ENCODE measurements at regions not wholly inside any gene's neighbourhood (a gene's known extent, or its start where the extent isn't known, plus 50 kb on each side); places are given as distances from the start of the nearest gene placed in this dataset.

DNA sequence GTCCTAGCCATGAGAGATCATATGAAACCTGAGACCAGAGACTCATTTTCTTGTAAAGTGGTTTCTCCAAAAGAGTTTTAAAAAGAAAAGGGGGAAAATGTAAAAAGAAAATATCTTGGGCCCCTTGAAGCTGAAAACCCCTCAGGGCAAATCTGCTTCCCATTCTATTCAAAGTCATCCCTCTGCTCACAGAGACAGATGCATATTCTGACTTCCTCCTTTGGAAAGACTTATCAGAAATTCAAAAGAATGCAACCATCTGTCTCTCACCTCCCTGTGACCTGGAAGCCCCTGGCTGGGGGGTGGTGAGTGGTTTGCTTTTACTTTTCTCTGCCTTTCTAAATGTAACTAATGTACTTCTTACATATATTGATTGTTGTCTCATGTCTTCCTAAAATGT, 1154.8 kb downstream of the NSUN3 start:
- TF ChIP-seq ZSCAN16 (tag by site-specific recombination; IDR thresholded peaks at IDR 0.05): no peak
- no peak for TF ChIP-seq CTCF (tag by site-specific recombination; IDR thresholded peaks at IDR 0.05)
- no peak for TF ChIP-seq REPIN1 (tag by site-specific recombination; IDR thresholded peaks at IDR 0.05; ENCODE audit: low read depth)
- no peak for TF ChIP-seq ZNF701 (tag by site-specific recombination; IDR thresholded peaks at IDR 0.05)
- TF ChIP-seq ZNF112 (tag by site-specific recombination; IDR thresholded peaks at IDR 0.05): no peak
- TF ChIP-seq EGR2 (tag by site-specific recombination; IDR thresholded peaks at IDR 0.05; ENCODE audit: low read depth): no peak
- TF ChIP-seq ZNF146 (tag by site-specific recombination; IDR thresholded peaks at IDR 0.05): no peak
- TF ChIP-seq, protein P1, sequence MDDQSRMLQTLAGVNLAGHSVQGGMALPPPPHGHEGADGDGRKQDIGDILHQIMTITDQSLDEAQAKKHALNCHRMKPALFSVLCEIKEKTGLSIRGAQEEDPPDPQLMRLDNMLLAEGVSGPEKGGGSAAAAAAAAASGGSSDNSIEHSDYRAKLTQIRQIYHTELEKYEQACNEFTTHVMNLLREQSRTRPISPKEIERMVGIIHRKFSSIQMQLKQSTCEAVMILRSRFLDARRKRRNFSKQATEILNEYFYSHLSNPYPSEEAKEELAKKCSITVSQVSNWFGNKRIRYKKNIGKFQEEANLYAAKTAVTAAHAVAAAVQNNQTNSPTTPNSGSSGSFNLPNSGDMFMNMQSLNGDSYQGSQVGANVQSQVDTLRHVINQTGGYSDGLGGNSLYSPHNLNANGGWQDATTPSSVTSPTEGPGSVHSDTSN (CRISPR knock-in tag; IDR thresholded peaks at IDR 0.05): no peak
- no peak for TF ChIP-seq ZNF626 (tag by site-specific recombination; IDR thresholded peaks at IDR 0.05)
- TF ChIP-seq ZNF302 (tag by site-specific recombination; IDR thresholded peaks at IDR 0.05; ENCODE audit: low read depth): no peak

Data from HEK293 (cell line).